ENCODE measurements at regions not wholly inside any gene's neighbourhood (a gene's known extent, or its start where the extent isn't known, plus 50 kb on each side); places are given as distances from the start of the nearest gene placed in this dataset.
A peak's percentile ranks its signal among the peaks of the same experiment; 100 is the strongest.

DNA sequence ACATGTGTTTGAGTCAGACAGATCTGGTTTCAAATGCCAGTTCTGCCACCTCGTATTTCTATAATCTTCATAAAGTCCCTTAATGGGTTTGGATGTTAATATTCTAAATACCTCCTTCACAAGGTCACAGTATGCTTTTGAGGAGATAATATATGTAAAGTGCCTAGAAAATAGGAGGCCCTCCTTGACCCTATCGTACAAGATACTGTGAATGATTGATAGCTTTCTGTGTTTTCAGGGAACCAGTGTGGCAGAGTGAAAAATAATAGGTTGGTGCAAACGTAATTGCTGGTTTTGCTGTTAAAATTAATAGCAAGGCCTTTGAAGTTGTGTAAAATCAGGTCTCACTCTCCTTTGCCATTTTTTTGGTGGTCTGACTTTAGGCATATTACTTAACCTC lies 77.5 kb upstream of the SCEL start:
- ATAC-seq, result no peak
- H2AFZ ChIP-seq, result peak overlapping the region; percentile 35; the same call in 1 of the 2 replicates
- H3K36me3 Mint-ChIP-seq (ENCODE audit: low read depth), result no peaks in the 10 kb centered on the region
- H3K27me3 Mint-ChIP-seq (ENCODE audit: insufficient read depth, low read depth, poor library complexity), result no peaks in the 10 kb centered on the region
- H3K36me3 ChIP-seq (ENCODE audit: insufficient read depth), result no peaks in the 10 kb centered on the region
- H3K9me2 ChIP-seq (ENCODE audit: insufficient read depth), result no peaks in the 10 kb centered on the region
- no peak overlapping the region for H3K27ac Mint-ChIP-seq
- no peaks in the 10 kb centered on the region for H3F3A ChIP-seq (replicated peaks; ENCODE audit: low read depth)
- H3K79me2 ChIP-seq (replicated peaks; ENCODE audit: insufficient read depth), result no peaks in the 10 kb centered on the region
- no peak overlapping the region for H3K4me3 ChIP-seq
- peaks cover 4% of the 10 kb centered on the region; the same call in 1 of the 2 replicates for H3K4me1 ChIP-seq (ENCODE audit: insufficient read depth)
- no peaks in the 10 kb centered on the region for H3K9me3 Mint-ChIP-seq
- no peaks in the 10 kb centered on the region for H3K27me3 ChIP-seq (ENCODE audit: insufficient read depth)
- TF ChIP-seq NANOG (IDR thresholded peaks at IDR 0.05; ENCODE audit: borderline replicate concordance), result no peak
- TF ChIP-seq ZNF114 (CRISPR knock-in tag; IDR thresholded peaks at IDR 0.05), result no peak
- TF ChIP-seq, protein P1, sequence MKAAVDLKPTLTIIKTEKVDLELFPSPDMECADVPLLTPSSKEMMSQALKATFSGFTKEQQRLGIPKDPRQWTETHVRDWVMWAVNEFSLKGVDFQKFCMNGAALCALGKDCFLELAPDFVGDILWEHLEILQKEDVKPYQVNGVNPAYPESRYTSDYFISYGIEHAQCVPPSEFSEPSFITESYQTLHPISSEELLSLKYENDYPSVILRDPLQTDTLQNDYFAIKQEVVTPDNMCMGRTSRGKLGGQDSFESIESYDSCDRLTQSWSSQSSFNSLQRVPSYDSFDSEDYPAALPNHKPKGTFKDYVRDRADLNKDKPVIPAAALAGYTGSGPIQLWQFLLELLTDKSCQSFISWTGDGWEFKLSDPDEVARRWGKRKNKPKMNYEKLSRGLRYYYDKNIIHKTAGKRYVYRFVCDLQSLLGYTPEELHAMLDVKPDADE (IDR thresholded peaks at IDR 0.05), result no peak
- TF ChIP-seq, protein P2, sequence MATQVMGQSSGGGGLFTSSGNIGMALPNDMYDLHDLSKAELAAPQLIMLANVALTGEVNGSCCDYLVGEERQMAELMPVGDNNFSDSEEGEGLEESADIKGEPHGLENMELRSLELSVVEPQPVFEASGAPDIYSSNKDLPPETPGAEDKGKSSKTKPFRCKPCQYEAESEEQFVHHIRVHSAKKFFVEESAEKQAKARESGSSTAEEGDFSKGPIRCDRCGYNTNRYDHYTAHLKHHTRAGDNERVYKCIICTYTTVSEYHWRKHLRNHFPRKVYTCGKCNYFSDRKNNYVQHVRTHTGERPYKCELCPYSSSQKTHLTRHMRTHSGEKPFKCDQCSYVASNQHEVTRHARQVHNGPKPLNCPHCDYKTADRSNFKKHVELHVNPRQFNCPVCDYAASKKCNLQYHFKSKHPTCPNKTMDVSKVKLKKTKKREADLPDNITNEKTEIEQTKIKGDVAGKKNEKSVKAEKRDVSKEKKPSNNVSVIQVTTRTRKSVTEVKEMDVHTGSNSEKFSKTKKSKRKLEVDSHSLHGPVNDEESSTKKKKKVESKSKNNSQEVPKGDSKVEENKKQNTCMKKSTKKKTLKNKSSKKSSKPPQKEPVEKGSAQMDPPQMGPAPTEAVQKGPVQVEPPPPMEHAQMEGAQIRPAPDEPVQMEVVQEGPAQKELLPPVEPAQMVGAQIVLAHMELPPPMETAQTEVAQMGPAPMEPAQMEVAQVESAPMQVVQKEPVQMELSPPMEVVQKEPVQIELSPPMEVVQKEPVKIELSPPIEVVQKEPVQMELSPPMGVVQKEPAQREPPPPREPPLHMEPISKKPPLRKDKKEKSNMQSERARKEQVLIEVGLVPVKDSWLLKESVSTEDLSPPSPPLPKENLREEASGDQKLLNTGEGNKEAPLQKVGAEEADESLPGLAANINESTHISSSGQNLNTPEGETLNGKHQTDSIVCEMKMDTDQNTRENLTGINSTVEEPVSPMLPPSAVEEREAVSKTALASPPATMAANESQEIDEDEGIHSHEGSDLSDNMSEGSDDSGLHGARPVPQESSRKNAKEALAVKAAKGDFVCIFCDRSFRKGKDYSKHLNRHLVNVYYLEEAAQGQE (IDR thresholded peaks at IDR 0.05; ENCODE audit: unreplicated experiment), result no peak
- no peak for TF ChIP-seq ZNF331 (CRISPR knock-in tag; IDR thresholded peaks at IDR 0.05; ENCODE audit: low read depth)
- H4K20me1 ChIP-seq (replicated peaks; ENCODE audit: insufficient read depth), result no peaks in the 10 kb centered on the region
- H3K4me2 ChIP-seq, result no peak overlapping the region
- peaks cover 15% of the 10 kb centered on the region for H3K4me1 Mint-ChIP-seq
- H3K27ac ChIP-seq (ENCODE audit: low read depth), result no peak overlapping the region
- no peak for DNase-seq (ENCODE audit: low spot score)
- H3K4me3 Mint-ChIP-seq, result no peak overlapping the region

DNA sequence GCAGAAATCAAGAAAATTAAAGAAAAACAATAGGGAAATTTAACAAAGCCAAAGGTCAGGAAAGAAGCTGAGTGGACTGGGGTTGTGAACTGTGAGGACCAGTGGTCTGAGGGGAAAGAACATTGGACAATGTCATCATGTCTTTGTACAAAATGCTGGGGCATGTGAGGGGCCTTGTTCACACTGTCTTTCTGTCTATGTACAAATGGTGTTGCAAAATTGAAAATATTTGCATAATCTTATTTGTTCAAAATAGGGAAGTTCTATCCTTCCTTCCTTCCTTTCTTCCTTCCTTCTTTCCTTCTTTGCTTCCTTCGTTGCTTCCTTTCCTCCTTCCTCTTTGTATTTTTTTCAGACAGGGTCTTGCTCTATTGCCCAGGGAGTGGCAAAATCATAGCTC lies 79.2 kb upstream of the SCEL start:
- peaks cover 15% of the 10 kb centered on the region for H3K4me1 Mint-ChIP-seq
- ATAC-seq, result no peak
- H3K9me3 Mint-ChIP-seq, result no peaks in the 10 kb centered on the region
- Histone ChIP-seq H3K27ac (ENCODE audit: low read depth) (no peak overlapping the region), H3K36me3 (ENCODE audit: insufficient read depth) (no peaks in the 10 kb centered on the region), H3K27me3 (ENCODE audit: insufficient read depth) (no peaks in the 10 kb centered on the region), H3K4me1 (ENCODE audit: insufficient read depth) (peaks cover 4% of the 10 kb centered on the region; the same call in 1 of the 2 replicates), H3K4me2 (no peak overlapping the region), H2AFZ (no peak overlapping the region), H3F3A (replicated peaks; ENCODE audit: low read depth) (no peaks in the 10 kb centered on the region), H4K20me1 (replicated peaks; ENCODE audit: insufficient read depth) (no peaks in the 10 kb centered on the region), H3K9me2 (ENCODE audit: insufficient read depth) (no peaks in the 10 kb centered on the region), H3K79me2 (replicated peaks; ENCODE audit: insufficient read depth) (no peaks in the 10 kb centered on the region), H3K4me3 (no peak overlapping the region)
- DNase-seq (ENCODE audit: low spot score), result no peak
- H3K27ac Mint-ChIP-seq, result no peak overlapping the region
- H3K4me3 Mint-ChIP-seq, result no peak overlapping the region
- H3K36me3 Mint-ChIP-seq (ENCODE audit: low read depth), result no peaks in the 10 kb centered on the region
- no peaks in the 10 kb centered on the region for H3K27me3 Mint-ChIP-seq (ENCODE audit: insufficient read depth, low read depth, poor library complexity)
- TF ChIP-seq EZH2phosphoT487 (IDR thresholded peaks at IDR 0.05; ENCODE audit: unreplicated experiment), result no peak
- TF ChIP-seq STAT1 (IDR thresholded peaks at IDR 0.05; ENCODE audit: unreplicated experiment), result no peak
- TF ChIP-seq, protein P3, sequence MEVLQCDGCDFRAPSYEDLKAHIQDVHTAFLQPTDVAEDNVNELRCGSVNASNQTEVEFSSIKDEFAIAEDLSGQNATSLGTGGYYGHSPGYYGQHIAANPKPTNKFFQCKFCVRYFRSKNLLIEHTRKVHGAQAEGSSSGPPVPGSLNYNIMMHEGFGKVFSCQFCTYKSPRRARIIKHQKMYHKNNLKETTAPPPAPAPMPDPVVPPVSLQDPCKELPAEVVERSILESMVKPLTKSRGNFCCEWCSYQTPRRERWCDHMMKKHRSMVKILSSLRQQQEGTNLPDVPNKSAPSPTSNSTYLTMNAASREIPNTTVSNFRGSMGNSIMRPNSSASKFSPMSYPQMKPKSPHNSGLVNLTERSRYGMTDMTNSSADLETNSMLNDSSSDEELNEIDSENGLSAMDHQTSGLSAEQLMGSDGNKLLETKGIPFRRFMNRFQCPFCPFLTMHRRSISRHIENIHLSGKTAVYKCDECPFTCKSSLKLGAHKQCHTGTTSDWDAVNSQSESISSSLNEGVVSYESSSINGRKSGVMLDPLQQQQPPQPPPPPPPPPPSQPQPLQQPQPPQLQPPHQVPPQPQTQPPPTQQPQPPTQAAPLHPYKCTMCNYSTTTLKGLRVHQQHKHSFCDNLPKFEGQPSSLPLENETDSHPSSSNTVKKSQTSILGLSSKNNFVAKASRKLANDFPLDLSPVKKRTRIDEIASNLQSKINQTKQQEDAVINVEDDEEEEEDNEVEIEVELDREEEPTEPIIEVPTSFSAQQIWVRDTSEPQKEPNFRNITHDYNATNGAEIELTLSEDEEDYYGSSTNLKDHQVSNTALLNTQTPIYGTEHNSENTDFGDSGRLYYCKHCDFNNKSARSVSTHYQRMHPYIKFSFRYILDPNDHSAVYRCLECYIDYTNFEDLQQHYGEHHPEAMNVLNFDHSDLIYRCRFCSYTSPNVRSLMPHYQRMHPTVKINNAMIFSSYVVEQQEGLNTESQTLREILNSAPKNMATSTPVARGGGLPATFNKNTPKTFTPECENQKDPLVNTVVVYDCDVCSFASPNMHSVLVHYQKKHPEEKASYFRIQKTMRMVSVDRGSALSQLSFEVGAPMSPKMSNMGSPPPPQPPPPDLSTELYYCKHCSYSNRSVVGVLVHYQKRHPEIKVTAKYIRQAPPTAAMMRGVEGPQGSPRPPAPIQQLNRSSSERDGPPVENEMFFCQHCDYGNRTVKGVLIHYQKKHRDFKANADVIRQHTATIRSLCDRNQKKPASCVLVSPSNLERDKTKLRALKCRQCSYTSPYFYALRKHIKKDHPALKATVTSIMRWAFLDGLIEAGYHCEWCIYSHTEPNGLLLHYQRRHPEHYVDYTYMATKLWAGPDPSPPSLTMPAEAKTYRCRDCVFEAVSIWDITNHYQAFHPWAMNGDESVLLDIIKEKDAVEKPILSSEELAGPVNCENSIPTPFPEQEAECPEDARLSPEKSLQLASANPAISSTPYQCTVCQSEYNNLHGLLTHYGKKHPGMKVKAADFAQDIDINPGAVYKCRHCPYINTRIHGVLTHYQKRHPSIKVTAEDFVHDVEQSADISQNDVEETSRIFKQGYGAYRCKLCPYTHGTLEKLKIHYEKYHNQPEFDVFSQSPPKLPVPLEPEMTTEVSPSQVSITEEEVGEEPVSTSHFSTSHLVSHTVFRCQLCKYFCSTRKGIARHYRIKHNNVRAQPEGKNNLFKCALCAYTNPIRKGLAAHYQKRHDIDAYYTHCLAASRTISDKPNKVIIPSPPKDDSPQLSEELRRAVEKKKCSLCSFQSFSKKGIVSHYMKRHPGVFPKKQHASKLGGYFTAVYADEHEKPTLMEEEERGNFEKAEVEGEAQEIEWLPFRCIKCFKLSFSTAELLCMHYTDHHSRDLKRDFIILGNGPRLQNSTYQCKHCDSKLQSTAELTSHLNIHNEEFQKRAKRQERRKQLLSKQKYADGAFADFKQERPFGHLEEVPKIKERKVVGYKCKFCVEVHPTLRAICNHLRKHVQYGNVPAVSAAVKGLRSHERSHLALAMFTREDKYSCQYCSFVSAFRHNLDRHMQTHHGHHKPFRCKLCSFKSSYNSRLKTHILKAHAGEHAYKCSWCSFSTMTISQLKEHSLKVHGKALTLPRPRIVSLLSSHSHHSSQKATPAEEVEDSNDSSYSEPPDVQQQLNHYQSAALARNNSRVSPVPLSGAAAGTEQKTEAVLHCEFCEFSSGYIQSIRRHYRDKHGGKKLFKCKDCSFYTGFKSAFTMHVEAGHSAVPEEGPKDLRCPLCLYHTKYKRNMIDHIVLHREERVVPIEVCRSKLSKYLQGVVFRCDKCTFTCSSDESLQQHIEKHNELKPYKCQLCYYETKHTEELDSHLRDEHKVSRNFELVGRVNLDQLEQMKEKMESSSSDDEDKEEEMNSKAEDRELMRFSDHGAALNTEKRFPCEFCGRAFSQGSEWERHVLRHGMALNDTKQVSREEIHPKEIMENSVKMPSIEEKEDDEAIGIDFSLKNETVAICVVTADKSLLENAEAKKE (CRISPR knock-in tag; IDR thresholded peaks at IDR 0.05), result no peak
- TF ChIP-seq NANOG (IDR thresholded peaks at IDR 0.05; ENCODE audit: borderline replicate concordance), result no peak
- TF ChIP-seq CREB1 (CRISPR knock-in tag; IDR thresholded peaks at IDR 0.05; ENCODE audit: low read depth), result no peak
- TF ChIP-seq ZNF114 (CRISPR knock-in tag; IDR thresholded peaks at IDR 0.05), result no peak
- no peak for TF ChIP-seq ZNF331 (CRISPR knock-in tag; IDR thresholded peaks at IDR 0.05; ENCODE audit: low read depth)
